ENCODE measurements at regions not wholly inside any gene's neighbourhood (a gene's known extent, or its start where the extent isn't known, plus 50 kb on each side); places are given as distances from the start of the nearest gene placed in this dataset.

DNA sequence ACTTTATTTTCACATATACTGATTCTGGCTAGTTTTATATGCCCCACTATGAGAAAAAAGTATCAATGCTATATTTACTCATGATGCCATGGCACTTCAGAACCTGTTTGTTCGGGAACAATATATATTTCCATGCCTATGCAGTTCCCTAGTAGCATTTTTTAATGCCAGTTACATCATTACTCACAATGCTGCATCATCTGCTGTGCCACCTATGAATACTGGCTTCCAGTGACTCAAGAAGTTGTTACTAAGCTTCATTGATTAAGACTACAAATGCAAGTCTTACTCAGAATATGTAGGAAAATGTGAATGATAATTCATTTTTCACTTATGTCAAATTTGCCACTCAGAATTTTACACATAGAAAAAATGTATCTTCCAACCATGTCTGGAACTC, 97.9 kb downstream of the MAFB start:
- DNase-seq: no peak
- CTCF ChIA-PET: no interaction called here
- peaks cover 8% of the 10 kb centered on the region; the same call in 1 of the 2 replicates for H3K27me3 ChIP-seq (ENCODE audit: insufficient read depth, low read depth)
- H3K4me3 ChIP-seq: no peak overlapping the region
- no TSS peak for BruUV-seq (replicated peaks)
- H3K79me2 ChIP-seq (ENCODE audit: low read depth): no peaks in the 10 kb centered on the region
- no peaks in the 10 kb centered on the region for H3K9me3 ChIP-seq (ENCODE audit: insufficient read depth, low read depth)
- H3K36me3 ChIP-seq (ENCODE audit: low read depth): no peaks in the 10 kb centered on the region
- no peaks in the 10 kb centered on the region for H3F3A ChIP-seq (ENCODE audit: insufficient read depth, low read depth)
- no peak overlapping the region for H2AFZ ChIP-seq
- H3K9me2 ChIP-seq (ENCODE audit: insufficient read depth): no peaks in the 10 kb centered on the region
- no peak overlapping the region for H3K4me2 ChIP-seq
- POLR2A ChIA-PET (ENCODE audit: unreplicated experiment): no interaction called here
- intact Hi-C loops (cut with micrococcal nuclease; ENCODE audit: unreplicated experiment): no loop called here
- TF ChIP-seq, protein P1, sequence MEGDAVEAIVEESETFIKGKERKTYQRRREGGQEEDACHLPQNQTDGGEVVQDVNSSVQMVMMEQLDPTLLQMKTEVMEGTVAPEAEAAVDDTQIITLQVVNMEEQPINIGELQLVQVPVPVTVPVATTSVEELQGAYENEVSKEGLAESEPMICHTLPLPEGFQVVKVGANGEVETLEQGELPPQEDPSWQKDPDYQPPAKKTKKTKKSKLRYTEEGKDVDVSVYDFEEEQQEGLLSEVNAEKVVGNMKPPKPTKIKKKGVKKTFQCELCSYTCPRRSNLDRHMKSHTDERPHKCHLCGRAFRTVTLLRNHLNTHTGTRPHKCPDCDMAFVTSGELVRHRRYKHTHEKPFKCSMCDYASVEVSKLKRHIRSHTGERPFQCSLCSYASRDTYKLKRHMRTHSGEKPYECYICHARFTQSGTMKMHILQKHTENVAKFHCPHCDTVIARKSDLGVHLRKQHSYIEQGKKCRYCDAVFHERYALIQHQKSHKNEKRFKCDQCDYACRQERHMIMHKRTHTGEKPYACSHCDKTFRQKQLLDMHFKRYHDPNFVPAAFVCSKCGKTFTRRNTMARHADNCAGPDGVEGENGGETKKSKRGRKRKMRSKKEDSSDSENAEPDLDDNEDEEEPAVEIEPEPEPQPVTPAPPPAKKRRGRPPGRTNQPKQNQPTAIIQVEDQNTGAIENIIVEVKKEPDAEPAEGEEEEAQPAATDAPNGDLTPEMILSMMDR (conservative IDR thresholded peaks at IDR 0.05): no peak
- no peak for TF ChIP-seq EZH2 (IDR thresholded peaks at IDR 0.05; ENCODE audit: low read depth)
- H3K27ac ChIP-seq: no peak overlapping the region
- no peaks in the 10 kb centered on the region for H4K20me1 ChIP-seq (ENCODE audit: insufficient read depth)
- no peaks in the 10 kb centered on the region for H3K4me1 ChIP-seq (replicated peaks; ENCODE audit: insufficient read depth)

- H3K4me2 ChIP-seq: no peak overlapping the region
- H3K27ac ChIP-seq: no peak overlapping the region
- H3K9me3 ChIP-seq (ENCODE audit: insufficient read depth, low read depth): no peaks in the 10 kb centered on the region
- ChIA-PET CTCF (no interaction called here), POLR2A (ENCODE audit: unreplicated experiment) (no interaction called here)
- H3K79me2 ChIP-seq (ENCODE audit: low read depth): no peaks in the 10 kb centered on the region
- no peaks in the 10 kb centered on the region for H3F3A ChIP-seq (ENCODE audit: insufficient read depth, low read depth)
- no peak for DNase-seq
- H3K9me2 ChIP-seq (ENCODE audit: insufficient read depth): no peaks in the 10 kb centered on the region
- intact Hi-C loops (cut with micrococcal nuclease; ENCODE audit: unreplicated experiment): no loop called here
- H2AFZ ChIP-seq: no peak overlapping the region
- BruUV-seq (replicated peaks): no TSS peak
- H3K27me3 ChIP-seq (ENCODE audit: insufficient read depth, low read depth): peaks cover 8% of the 10 kb centered on the region; the same call in 1 of the 2 replicates
- no peaks in the 10 kb centered on the region for H4K20me1 ChIP-seq (ENCODE audit: insufficient read depth)
- no peaks in the 10 kb centered on the region for H3K36me3 ChIP-seq (ENCODE audit: low read depth)
- H3K4me1 ChIP-seq (replicated peaks; ENCODE audit: insufficient read depth): no peaks in the 10 kb centered on the region
- TF ChIP-seq EZH2 (IDR thresholded peaks at IDR 0.05; ENCODE audit: low read depth): no peak
- TF ChIP-seq, protein P1 (conservative IDR thresholded peaks at IDR 0.05): no peak
- H3K4me3 ChIP-seq: no peak overlapping the region
Measured at GRCh38 chr20:40589581-40589980, 99.5 kb downstream of the MAFB start.

GRCh38 chr20:40588891-40589290, 100.1 kb downstream of the MAFB start:
- no peak for DNase-seq
- Histone ChIP-seq H3K4me1 (replicated peaks; ENCODE audit: insufficient read depth) (no peaks in the 10 kb centered on the region), H3F3A (ENCODE audit: insufficient read depth, low read depth) (no peaks in the 10 kb centered on the region), H3K4me3 (no peak overlapping the region), H4K20me1 (ENCODE audit: insufficient read depth) (no peaks in the 10 kb centered on the region), H3K79me2 (ENCODE audit: low read depth) (no peaks in the 10 kb centered on the region), H3K27me3 (ENCODE audit: insufficient read depth, low read depth) (peaks cover 8% of the 10 kb centered on the region; the same call in 1 of the 2 replicates), H3K9me3 (ENCODE audit: insufficient read depth, low read depth) (no peaks in the 10 kb centered on the region), H3K27ac (no peak overlapping the region), H2AFZ (no peak overlapping the region), H3K4me2 (no peak overlapping the region), H3K36me3 (ENCODE audit: low read depth) (no peaks in the 10 kb centered on the region), H3K9me2 (ENCODE audit: insufficient read depth) (no peaks in the 10 kb centered on the region)
- BruUV-seq (replicated peaks): no TSS peak
- no peak for TF ChIP-seq EZH2 (IDR thresholded peaks at IDR 0.05; ENCODE audit: low read depth)
- TF ChIP-seq, protein P1 (conservative IDR thresholded peaks at IDR 0.05): no peak
- ChIA-PET POLR2A (ENCODE audit: unreplicated experiment) (no interaction called here), CTCF (no interaction called here)
- intact Hi-C loops (cut with micrococcal nuclease; ENCODE audit: unreplicated experiment): no loop called here
